HL-60/S4 treated with phorbol 12-myristate 13-acetate at 8.2 ng/mL for 4 days and 3 days (cell line): ENCODE measurements at regions not wholly inside any gene's neighbourhood (a gene's known extent, or its start where the extent isn't known, plus 50 kb on each side); places are given as distances from the start of the nearest gene placed in this dataset.
"Not testable (repeated sequence)": the region's sequence is repeated elsewhere in the genome, so short reads cannot be mapped to it uniquely, and the experiment has no call there.

Experiments
- in situ Hi-C: fragments of 300-500 bp; cut with MboI; formaldehyde crosslinking; loops from 2 replicates; pipeline ENCODE4 v1.15.0; 2022; ENCODE audit warnings: low sequenced_read_pairs

DNA sequence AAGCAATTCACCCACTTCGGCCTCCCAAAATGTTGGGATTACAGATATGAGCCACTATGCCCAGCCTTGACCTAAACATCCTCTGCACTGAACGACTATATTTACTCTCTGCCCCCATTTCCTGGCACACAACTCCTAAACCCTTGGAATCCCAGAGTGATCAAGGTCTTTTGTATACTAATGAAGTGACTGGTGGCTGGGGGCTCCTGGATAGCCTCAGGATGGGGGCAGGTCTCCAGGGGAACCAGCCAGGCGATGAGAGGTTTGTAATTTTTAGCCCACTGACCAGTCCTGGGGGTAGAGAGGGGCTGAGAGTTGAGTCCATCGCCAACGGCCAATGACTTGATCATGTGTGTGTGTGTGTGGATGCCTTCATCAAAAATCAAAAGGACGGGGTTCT lies 71.1 kb downstream of the FAM50B start:
- in situ Hi-C loops: no loop called here

DNA sequence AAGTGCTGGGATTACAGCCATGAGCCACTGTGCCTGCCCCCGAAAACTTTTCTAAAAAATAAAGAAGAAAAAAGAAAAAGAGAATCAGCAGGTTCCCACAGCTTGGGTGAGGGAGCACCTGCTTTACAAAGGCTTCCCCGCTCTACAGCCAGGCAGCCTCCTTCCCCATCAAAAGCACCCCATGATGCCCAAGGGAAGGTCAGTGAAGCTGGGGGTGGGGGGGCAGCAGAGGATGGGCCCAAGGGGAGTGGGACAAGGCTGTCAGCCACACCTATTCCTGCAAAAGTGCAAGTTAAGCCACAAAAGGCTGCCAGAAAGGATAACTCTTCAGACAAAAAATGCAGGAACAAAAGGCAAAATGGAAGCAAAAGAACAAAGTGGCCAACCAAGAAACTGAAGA lies 72.5 kb downstream of the FAM50B start:
- in situ Hi-C loops: no loop called here

DNA sequence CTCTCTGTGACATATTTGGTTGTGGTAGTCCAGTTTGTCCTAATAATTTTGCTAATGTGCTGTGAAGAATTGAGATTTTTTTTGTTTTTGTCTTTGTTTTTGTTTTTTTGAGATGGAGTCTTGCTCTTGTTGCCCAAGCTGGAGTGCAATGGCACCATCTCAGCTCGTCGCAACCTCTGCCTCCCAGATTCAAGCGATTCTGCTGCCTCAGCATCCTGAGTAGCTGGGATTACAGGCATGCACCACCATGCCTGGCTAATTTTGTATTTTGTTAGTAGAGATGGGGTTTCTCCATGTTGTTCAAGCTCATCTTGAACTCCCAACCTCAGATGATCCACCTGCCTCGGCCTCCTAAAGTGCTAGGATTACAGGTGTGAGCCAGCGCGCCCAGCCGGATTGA lies 73.4 kb downstream of the FAM50B start:
- in situ Hi-C loops: not testable (repeated sequence)

DNA sequence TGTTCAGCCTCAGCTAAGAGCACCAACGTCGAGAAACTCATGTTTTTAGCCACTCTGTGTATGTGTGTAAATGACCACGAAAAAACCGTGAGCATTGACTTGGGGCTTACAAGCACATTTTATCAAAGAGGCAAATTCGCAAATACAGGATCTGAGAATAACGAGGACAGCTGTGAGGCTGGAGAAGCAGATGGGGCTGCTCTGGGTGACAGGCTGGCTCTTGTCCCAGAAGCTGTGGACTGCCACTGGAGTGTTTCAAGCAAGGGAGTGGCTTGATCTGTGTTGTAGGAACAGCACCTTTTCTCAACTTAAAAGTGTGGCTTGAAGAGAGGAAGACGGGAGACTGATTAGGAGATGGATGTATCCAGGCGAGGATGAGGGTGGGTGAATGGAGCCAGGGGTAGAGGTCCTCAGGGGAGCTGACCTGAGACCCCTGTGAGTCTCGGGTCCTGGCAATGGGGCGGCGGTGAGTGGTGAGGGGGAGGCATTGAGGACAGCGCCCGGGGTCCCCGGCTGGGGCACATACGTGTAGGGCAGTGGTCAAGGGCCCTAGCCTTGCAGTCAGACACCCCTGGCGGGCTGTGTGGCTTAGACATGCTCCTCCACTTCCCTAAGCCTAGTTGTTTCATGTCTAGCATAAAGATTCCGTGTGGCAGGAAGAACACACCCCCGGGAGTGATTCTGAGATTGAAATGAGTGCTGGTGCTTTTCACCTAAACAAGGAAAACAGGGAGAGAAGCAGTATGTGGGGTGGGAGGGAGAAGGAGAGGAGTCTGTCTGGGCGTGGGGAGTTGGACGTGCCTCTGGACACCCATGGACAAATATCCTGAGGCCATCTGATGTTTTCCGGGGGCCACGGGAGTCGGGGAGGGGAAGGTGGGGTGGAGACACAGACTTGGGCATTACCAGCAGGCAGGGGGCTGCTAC lies 76.3 kb downstream of the FAM50B start:
- in situ Hi-C loops: not testable (repeated sequence)

DNA sequence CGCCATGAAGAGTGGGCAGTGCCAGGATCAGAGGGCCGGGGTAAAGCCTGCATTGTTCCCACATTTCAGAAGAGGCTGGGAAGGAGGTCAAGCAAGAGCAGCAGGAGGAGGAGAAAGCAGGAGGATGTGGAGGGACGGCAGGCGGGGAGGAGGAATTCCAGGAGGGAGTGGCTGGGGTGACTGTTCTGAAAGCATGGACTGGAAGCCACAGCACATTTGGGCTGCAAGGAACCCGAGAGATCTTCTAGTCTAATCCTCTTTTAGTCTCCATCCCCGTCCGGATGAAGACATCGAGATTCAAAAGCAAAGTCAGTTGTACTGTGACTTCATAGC lies 76.9 kb downstream of the FAM50B start:
- in situ Hi-C loops: no loop called here

DNA sequence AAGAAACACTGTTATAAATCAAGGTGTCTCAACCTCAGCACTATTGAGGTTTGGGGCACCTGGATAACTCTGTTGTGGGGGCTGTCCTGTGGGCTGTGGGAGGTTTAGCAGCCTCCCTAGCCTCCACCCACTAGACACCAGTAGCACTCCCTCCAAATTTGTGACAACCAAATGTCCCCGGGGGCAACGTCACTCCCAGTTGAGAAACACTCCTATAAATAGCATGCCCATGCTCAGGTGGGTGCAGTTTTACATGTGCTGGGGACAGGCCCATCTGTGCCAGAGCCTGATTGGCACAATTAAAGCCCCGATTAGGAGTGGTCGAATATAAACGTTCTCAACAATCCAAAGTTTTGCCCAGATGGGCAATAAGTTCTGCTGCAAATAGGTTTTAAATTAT lies 78.9 kb downstream of the FAM50B start:
- in situ Hi-C loops: no loop called here

DNA sequence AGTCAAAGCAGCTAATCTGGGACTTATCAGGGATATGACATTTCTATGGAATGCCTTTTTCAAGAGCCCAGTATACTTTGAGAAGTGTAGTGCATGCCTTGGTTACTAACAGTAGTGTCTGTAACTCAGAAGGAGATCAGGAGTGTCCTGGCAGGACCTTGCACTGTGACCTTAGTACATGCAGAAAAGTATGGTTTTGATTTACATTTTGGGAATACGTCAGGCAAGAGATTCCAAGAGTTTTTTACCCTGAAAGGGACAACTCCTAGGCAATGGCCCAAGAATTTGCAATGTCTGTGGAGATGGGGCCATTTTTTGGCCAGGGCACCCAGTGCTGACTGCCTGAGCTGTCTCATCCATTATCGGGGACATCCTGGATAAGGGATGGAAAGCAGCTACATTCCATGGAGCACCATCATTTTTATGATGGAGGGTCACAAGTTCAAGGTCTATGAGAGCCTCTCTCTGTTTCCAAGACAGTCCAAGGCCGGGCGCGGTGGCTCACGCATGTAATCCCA lies 80.2 kb downstream of the FAM50B start:
- in situ Hi-C loops: no loop called here

DNA sequence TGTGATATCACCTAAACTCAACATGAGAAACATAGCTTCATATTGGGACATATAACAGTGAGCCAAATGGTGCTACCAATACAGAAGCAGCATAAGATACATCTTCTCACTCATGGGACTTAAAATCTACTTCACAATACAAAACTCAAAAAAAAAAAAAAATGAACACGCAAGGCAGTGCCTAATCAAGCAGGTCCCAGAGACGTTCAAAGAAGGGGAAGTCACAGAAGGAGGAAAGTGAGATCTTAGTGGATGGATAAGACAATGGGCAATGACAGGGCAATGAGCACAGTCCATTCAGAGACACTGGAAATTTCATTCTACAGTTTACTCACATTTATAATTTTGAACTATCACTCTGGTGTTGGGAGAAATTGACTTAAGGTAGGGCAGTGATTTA lies 88.3 kb downstream of the FAM50B start:
- in situ Hi-C loops: no loop called here

DNA sequence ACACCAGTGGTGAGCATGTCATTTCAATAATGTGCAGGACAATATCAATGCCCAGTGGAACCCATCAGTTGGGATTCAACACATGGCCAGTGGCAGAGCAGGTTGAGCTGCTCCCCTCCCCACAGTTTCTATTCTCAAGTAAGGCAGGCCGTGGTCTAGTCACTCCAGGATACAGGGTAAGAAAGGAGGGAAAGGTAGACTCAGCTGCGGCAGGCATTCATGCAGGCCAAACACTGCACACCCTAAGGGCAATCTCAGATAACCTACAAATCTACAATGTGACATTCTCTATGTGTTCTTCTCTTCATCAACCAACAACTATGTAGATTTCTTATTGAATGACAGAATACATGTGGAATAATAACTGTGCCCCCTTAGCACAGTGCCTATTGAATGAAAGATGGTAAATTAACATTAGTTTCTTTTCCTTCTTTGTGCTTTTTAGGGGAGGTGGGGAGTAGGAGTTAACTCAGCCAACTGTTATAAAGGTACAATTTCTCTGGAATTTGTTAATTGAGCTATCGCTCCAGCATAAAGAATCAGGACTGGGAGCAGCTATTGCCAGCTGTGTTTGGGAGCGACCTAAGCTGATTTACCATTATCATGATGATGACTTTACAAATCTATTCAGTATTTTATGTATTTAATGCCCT lies 89.7 kb downstream of the FAM50B start:
- in situ Hi-C loops: no loop called here

DNA sequence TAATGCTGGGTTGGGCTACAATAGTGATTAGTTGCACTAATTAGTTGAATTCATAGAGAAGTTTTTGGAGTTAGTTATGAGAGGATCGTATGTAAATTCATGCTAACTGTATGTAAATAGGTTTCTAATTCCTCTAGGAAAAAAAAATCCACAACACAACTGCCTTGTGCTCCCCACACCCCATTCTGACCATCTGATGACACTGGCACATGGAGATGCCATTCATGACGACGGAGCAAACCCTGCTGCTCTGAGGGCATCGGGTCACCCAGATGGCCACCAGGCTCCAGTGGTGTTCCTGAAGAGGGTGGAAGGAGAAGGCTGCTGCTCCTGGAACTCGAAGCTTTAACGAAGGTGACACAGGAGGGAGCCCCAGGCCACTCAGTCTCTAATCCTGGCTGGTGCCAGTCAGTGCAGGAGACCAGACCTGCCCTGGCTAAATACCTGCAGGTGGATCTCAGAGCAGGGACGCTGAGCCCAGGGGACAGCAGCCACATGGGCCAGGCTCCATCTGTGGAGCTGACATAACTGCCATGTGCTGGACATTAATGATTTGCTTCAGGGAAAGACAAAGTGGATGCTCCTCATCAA lies 90.3 kb downstream of the FAM50B start:
- in situ Hi-C loops: no loop called here

DNA sequence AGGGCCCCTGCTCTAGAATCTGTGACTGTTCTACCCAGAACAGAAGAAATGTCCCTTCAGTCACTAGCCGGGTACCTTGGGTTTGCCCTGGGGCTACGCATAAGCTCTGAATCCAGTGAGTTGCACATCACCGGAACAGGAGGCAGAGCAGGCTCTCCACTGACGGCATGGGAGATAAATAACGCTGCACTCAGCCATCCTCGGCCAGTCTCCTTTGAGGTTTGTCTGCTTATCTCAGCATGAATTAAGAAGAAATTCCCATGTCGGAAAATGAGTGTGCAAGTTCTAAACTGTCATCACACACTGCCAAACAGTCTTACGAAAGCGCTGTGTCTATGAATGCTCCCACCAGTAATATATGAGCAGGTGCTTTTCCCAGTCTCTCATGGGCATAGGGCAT lies 90.8 kb downstream of the FAM50B start:
- in situ Hi-C loops: no loop called here

DNA sequence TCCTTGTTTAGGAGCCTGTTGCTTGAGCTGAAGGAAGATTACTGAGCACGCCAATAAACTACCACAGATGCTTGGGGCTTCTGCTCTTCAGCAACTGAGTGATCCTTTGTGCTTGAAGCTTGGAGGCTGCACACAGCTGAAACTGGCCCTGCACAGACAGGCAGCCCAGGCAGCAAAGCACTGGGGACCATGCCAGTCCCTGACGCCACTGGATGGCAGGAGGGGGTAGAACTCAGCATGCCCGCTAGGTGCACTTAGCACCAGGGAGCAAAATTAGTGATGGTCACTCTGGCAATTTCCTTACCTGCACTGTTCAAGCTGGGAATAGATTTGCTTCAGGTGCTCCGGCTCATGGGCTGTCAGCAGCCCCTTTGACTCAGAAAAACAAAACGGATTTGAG lies 91.5 kb downstream of the FAM50B start:
- in situ Hi-C loops: no loop called here

DNA sequence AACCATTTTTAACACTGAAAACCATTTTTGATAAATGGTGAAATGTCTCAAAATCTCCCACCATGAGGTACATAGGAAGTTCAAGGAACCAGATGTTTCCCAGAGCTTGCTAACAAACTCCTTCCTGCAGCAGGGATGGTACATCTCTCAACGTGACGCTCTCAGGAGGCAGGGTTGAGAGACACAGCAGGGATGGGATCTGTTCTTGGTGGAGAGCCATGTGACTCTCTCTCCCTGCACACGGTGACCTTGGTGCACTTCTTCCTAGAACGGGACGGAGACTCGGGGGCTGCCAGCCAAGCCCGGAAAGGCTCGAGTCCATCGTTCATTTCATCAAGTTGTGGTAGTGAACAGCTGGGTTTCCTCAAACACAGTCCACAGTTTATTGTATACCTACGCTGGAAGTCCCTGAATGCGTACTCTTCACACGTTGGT lies 94.2 kb downstream of the FAM50B start:
- in situ Hi-C loops: no loop called here

DNA sequence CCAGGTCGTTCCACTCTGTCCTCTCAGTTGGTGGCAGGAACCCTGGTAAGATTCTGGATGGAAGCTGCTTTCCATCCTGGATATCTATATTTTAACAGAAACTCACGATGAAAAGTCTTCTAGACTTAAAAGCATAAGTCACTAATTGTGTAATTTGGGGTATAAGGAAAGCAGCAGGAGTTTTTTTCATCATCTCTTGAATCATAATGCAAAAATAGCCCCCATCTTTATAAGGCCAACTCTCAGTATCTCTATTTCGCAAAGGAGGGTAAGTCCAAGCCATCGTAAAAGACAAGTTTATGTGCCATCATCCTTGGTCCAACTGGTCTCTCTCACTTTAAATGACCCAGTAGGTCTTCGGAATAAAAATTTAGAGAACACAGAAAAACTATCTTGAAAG lies 95.1 kb downstream of the FAM50B start:
- in situ Hi-C loops: no loop called here

DNA sequence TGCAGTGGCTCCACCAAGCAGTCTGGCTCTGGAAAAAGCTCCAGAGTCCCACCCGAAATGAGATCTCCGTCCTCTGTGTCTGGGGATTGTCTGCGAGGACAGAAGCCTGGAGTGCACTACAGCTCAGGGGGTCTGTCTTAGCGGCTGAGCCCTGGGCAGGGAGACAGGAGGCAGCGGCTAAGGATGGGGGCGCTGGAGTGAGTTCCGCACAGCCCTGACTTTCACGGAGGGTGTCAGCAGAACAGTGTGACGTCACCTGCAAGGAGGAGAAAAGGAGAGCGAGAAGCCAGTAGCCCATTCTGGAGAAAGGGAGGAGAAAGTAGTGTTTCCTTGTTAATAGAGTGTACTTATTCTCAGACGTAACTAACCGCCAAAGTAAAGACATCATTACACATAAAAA lies 97.6 kb downstream of the FAM50B start:
- in situ Hi-C loops: no loop called here

DNA sequence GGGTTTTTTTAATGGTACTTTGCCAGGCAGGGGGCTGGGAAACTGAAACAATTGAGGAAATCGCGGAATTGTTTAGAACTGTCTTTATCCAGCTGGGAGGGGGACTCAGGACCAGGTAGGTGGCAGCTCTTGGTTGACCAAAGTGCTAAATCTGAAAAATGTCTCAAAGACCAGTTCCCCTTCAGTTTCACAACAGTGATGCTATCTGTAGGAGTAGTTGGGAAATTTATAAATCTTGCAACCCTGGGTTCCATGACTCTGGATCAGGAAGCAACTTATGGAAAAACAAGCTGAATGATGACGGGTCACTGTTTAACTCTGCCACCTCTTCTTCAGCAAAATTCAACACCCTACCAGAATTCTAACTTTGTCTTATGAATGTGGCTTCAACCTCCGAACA lies 99.7 kb downstream of the FAM50B start:
- in situ Hi-C loops: no loop called here

DNA sequence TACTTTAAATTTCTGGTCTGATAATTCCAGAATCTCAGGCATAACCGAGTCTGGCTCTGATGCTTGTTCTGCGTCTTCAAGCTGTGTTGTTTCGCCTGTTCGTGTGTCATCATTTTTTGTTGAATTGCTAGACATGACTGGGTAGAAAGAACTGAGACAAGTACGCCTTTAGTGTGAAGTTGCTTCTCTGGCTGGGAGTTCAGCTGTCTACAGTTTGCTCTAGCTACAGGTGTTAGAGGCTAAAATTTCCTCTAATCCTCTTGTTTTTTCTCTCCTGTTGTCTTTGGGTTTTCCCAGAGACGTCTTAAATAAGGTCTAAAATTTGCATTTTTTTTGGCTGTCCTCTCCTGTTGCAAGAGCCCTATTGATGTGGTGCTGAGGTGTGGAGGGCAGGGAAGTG lies 100.3 kb downstream of the FAM50B start:
- in situ Hi-C loops: no loop called here

DNA sequence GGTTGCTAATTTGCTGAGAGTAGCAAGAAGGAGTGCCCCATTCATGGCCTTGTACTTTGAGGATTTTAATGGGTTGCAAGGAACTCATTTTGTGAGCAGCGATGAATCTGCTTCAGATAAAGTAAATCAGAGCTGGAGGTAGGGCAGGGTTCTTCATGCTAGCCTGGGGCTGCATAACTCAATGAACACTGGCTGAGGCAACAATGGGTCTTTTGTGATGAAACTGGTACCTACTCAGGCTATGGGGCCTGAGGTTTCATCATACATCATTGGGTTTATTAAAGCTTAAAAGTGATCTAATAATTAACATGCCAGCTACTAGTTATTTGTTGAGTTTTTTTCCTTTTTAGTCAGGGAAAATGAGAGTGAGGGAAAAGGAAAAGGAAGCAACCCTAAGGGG lies 106.9 kb downstream of the FAM50B start:
- in situ Hi-C loops: no loop called here

DNA sequence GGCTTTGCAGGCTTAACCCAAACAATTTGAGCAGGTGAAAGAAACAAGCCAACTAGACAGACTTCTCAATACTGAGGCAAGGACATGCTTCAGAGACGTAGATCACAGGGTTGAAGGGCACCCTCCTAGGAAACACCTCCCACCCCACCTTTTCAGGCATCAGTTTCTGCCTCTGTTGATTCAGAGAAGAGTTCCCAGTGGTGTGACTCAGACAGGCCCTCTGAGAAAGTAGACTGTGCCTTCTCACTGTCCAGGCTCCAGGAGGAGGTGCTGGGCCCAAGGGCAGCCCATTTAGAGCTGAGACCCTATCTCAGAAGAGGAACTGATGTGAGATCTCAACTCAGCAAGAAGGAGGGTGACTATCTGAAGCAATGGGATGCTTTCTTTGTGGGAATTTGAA lies 108.1 kb downstream of the FAM50B start:
- in situ Hi-C loops: no loop called here

DNA sequence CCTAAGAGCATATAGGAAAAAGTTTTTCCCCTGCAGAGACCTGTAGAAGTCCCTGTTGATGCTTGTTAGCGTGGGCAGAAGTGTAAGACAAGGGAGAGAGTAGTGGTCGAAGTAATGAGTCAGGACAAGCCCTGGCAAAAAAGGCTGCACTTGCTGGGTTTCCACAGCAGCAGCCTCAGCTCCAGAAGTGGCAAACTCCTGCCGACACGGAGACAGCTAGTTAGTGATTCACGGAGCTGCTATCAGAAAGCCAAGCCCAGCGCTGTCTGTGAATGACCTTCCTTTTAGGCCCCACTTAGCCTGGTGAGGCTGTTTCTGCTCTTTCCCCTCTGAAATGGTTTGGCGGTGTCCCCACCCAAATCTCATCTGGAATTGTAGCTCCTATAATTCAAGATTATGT lies 109.1 kb downstream of the FAM50B start:
- in situ Hi-C loops: no loop called here

DNA sequence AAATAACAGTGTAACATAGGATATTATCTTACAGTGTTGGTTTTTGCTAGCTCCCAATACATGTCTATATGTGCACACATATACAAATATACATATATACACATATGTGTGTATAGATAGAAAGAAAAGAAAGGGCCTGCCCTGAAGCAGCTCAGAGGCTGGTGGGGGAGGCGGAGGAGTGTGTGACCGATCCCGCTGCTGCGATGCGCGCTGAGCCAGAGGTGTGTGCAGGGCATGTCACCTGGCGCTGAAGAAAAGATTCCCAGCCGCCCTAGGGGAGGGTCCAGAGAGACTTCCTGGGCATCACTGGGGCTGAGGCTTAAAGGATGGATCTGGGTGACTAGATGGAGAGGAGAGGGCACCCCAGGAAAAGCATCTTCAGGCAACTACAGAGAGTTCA lies 110.2 kb downstream of the FAM50B start:
- in situ Hi-C loops: no loop called here

DNA sequence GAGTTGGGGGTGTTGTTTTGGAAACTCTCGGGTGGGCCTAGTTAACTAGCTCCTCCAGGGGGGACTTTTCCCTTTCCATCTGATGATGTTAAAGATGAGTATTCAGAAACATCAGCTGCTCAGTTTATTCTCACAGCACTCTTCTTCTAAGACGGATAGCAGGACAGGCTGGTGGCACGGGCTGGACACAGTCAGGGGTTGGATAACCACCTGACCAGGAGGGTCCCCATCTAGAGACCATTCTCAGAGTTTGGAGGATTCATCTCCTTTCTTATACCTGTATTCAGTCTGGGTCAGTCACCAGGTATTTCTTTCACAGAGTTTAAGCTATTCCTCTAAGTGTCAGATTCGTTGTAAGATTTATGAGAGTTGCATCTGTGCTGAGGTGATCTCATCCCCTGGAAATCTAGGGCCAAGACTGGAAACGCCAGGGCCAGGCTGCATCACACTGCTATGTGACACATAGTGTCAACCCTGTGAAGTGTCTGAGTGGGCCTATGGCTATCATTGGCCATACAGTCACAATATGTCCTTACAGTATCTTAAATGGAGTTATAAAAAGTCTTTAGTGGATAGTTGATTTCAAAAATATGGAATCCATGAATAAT lies 111.7 kb downstream of the FAM50B start:
- in situ Hi-C loops: no loop called here
